ENCODE measurements at regions not wholly inside any gene's neighbourhood (a gene's known extent, or its start where the extent isn't known, plus 50 kb on each side); places are given as distances from the start of the nearest gene placed in this dataset.

DNA sequence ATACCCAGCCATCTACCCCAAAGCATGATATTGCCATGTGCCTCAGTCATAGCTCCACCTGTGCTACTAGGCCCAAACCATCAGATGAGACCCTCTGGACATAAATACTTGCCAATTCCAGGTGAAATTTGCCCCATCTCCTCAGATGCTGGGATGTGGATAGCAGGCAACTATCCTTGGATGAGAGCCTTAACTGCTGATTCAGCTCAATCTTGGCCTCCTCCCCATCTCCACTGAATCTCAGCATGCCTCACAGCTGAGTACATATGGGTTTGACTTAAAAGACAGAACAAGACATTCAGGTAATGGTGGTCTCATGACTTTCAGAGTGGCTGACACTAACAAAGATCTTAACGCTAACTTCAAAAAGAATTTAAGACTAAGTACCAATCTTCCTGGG, 50.8 kb upstream of the KLHL13 start:
- H3K4me3 Mint-ChIP-seq = no peak overlapping the region
- no peaks in the 10 kb centered on the region for H3K9me3 Mint-ChIP-seq
- H3K27me3 Mint-ChIP-seq = peaks cover 0 to 3% (median 0%) of the 10 kb centered on the region in 5 donors
- POLR2A ChIA-PET = no interaction called here
- DNase-seq (no peak), ATAC-seq (no peak)
- Histone ChIP-seq H3K36me3 (ENCODE audit: control insufficient read depth in 2 of 3, insufficient read depth in 3 of 3, low read length in 3 of 3) (no peaks in the 10 kb centered on the region), H3K4me1 (ENCODE audit: control insufficient read depth in 2 of 2, insufficient read depth in 2 of 2, low read length in 2 of 2) (no peaks in the 10 kb centered on the region), H3K27me3 (ENCODE audit: control insufficient read depth in 2 of 2, insufficient read depth in 2 of 2, low read length in 2 of 2) (no peaks in the 10 kb centered on the region), H3K27ac (ENCODE audit: low read depth, low read length) (no peak overlapping the region), H3K4me3 (ENCODE audit: low read length) (no peak overlapping the region), H3K9me3 (ENCODE audit: control insufficient read depth in 2 of 3, low read length in 3 of 3) (no peaks in the 10 kb centered on the region)
- no peak overlapping the region for H3K27ac Mint-ChIP-seq
- intact Hi-C loops (cut with micrococcal nuclease) = no loop called here
- no peaks in the 10 kb centered on the region for H3K4me1 Mint-ChIP-seq
- CTCF ChIA-PET = no interaction called here
- H3K36me3 Mint-ChIP-seq = peaks cover 0 to 5% (median 0%) of the 10 kb centered on the region in 5 donors

DNA sequence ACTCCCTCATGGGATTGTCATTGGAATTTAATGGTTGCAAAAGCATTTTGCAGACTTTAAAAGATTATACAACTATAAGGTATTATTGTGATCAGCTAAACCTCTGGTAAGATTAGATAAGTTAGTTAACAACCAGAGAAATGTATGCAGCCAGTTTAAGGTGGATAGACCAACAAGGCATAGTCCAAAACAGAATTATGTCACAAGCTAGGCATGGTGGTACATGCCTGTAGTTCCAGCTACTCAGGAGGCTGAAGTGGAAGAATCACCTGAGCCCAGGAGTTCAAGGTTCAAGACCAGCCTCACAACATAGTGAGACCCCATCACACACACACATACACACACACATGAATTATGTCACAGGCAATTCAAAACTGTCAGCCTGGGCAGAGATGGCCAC, 54.7 kb upstream of the KLHL13 start:
- Histone ChIP-seq H3K4me3 (ENCODE audit: low read length) (no peak overlapping the region), H3K9me3 (ENCODE audit: control insufficient read depth in 2 of 3, low read length in 3 of 3) (no peaks in the 10 kb centered on the region), H3K36me3 (ENCODE audit: control insufficient read depth in 2 of 3, insufficient read depth in 3 of 3, low read length in 3 of 3) (no peaks in the 10 kb centered on the region), H3K27ac (ENCODE audit: low read depth, low read length) (no peak overlapping the region), H3K4me1 (ENCODE audit: control insufficient read depth in 2 of 2, insufficient read depth in 2 of 2, low read length in 2 of 2) (no peaks in the 10 kb centered on the region), H3K27me3 (ENCODE audit: control insufficient read depth in 2 of 2, insufficient read depth in 2 of 2, low read length in 2 of 2) (no peaks in the 10 kb centered on the region)
- no peak for ATAC-seq
- Mint-ChIP-seq H3K27ac (no peak overlapping the region), H3K9me3 (no peaks in the 10 kb centered on the region), H3K27me3 (peaks cover 0 to 3% (median 0%) of the 10 kb centered on the region in 5 donors), H3K4me1 (no peaks in the 10 kb centered on the region), H3K36me3 (peaks cover 0 to 5% (median 0%) of the 10 kb centered on the region in 5 donors), H3K4me3 (no peak overlapping the region)
- ChIA-PET POLR2A (no interaction called here), CTCF (no interaction called here)
- DNase-seq = no peak
- intact Hi-C loops (cut with micrococcal nuclease) = no loop called here

DNA sequence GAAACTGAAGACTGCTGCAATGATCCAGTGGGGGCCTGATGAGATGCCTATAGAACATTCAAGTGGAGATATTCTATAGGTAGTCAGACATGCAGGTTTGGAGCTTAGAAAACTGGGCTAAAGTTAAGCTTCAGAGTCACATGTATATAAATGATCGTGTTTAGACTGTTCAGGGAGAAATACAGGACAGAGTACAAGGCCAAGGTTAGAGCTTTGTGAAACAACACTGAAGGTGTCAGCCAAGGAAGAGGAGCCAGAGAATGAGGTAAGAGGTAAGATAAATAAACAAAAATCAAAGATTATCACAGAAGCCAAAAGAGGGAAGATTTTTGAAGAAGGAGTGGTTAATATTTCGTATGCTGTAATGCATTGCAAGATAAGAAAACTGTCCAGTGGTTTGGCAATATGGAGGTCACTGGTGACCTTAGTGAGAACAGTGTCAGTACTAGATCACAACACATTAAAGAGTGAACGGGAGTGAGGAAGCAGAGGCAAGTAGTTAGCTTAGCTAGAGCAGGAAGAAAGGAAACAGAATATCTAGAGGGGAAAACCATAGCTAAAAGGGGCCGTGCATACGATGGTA, 58.0 kb upstream of the KLHL13 start:
- no peak overlapping the region for H3K4me3 Mint-ChIP-seq
- H3K27me3 ChIP-seq (ENCODE audit: control insufficient read depth in 2 of 2, insufficient read depth in 2 of 2, low read length in 2 of 2) = no peaks in the 10 kb centered on the region
- no peaks in the 10 kb centered on the region for H3K9me3 ChIP-seq (ENCODE audit: control insufficient read depth in 2 of 3, low read length in 3 of 3)
- H3K36me3 Mint-ChIP-seq = no peaks in the 10 kb centered on the region
- H3K9me3 Mint-ChIP-seq = no peaks in the 10 kb centered on the region
- no peak overlapping the region for H3K27ac Mint-ChIP-seq
- no peak overlapping the region for H3K27ac ChIP-seq (ENCODE audit: low read depth, low read length)
- intact Hi-C loops (cut with micrococcal nuclease) = no loop called here
- POLR2A ChIA-PET = no interaction called here
- no peak overlapping the region for H3K4me3 ChIP-seq (ENCODE audit: low read length)
- H3K4me1 Mint-ChIP-seq = no peaks in the 10 kb centered on the region
- H3K4me1 ChIP-seq (ENCODE audit: control insufficient read depth in 2 of 2, insufficient read depth in 2 of 2, low read length in 2 of 2) = no peaks in the 10 kb centered on the region
- no peaks in the 10 kb centered on the region for H3K36me3 ChIP-seq (ENCODE audit: control insufficient read depth in 2 of 3, insufficient read depth in 3 of 3, low read length in 3 of 3)
- peaks cover 0 to 3% (median 0%) of the 10 kb centered on the region in 5 donors for H3K27me3 Mint-ChIP-seq
- CTCF ChIA-PET = no interaction called here
- ATAC-seq (no peak), DNase-seq (no peak)

GRCh38 chrX:118177708-118178107, 61.1 kb upstream of the KLHL13 start:
- ChIA-PET CTCF (no interaction called here), POLR2A (no interaction called here)
- no peak overlapping the region for H3K27ac Mint-ChIP-seq

GRCh38 chrX:118178450-118178849, 61.8 kb upstream of the KLHL13 start:
- ChIA-PET CTCF (no interaction called here), POLR2A (no interaction called here)
- Mint-ChIP-seq H3K27me3 (no peaks in the 10 kb centered on the region), H3K27ac (no peak overlapping the region), H3K4me3 (no peak overlapping the region), H3K36me3 (no peaks in the 10 kb centered on the region), H3K4me1 (no peaks in the 10 kb centered on the region), H3K9me3 (peaks cover 0 to 3% (median 0%) of the 10 kb centered on the region in 11 donors)
- H3K4me3 ChIP-seq (ENCODE audit: low read length) = no peak overlapping the region
- H3K27ac ChIP-seq (ENCODE audit: low read depth, low read length) = no peak overlapping the region
- DNase-seq = no peak
- H3K36me3 ChIP-seq (ENCODE audit: control insufficient read depth in 2 of 3, insufficient read depth in 3 of 3, low read length in 3 of 3) = no peaks in the 10 kb centered on the region
- H3K9me3 ChIP-seq (ENCODE audit: control insufficient read depth in 2 of 3, low read length in 3 of 3) = no peaks in the 10 kb centered on the region
- no peak for ATAC-seq
- H3K27me3 ChIP-seq (ENCODE audit: control insufficient read depth in 2 of 2, insufficient read depth in 2 of 2, low read length in 2 of 2) = no peaks in the 10 kb centered on the region
- no peaks in the 10 kb centered on the region for H3K4me1 ChIP-seq (ENCODE audit: control insufficient read depth in 2 of 2, insufficient read depth in 2 of 2, low read length in 2 of 2)
- intact Hi-C loops (cut with micrococcal nuclease) = no loop called here

More at GRCh38 chrX:118177708-118178107, 61.1 kb upstream of the KLHL13 start:
- Histone ChIP-seq H3K27me3 (ENCODE audit: control insufficient read depth in 2 of 2, insufficient read depth in 2 of 2, low read length in 2 of 2) (no peaks in the 10 kb centered on the region), H3K9me3 (ENCODE audit: control insufficient read depth in 2 of 3, low read length in 3 of 3) (no peaks in the 10 kb centered on the region), H3K4me3 (ENCODE audit: low read length) (no peak overlapping the region), H3K4me1 (ENCODE audit: control insufficient read depth in 2 of 2, insufficient read depth in 2 of 2, low read length in 2 of 2) (no peaks in the 10 kb centered on the region), H3K27ac (ENCODE audit: low read depth, low read length) (no peak overlapping the region), H3K36me3 (ENCODE audit: control insufficient read depth in 2 of 3, insufficient read depth in 3 of 3, low read length in 3 of 3) (no peaks in the 10 kb centered on the region)
- Mint-ChIP-seq H3K4me3 (no peak overlapping the region), H3K36me3 (no peaks in the 10 kb centered on the region), H3K27me3 (no peaks in the 10 kb centered on the region), H3K4me1 (no peaks in the 10 kb centered on the region), H3K9me3 (no peaks in the 10 kb centered on the region)
- DNase-seq (no peak), ATAC-seq (no peak)
- intact Hi-C loops (cut with micrococcal nuclease) = no loop called here

- H3K9me3 ChIP-seq (ENCODE audit: control insufficient read depth in 2 of 3, low read length in 3 of 3) = no peaks in the 10 kb centered on the region
- no peaks in the 10 kb centered on the region for H3K27me3 ChIP-seq (ENCODE audit: control insufficient read depth in 2 of 2, insufficient read depth in 2 of 2, low read length in 2 of 2)
- intact Hi-C loops (cut with micrococcal nuclease) = no loop called here
- peaks cover 0 to 7% (median 0%) of the 10 kb centered on the region in 11 donors for H3K9me3 Mint-ChIP-seq
- CTCF ChIA-PET = no interaction called here
- no peak for DNase-seq
- POLR2A ChIA-PET = no interaction called here
- no peaks in the 10 kb centered on the region for H3K36me3 Mint-ChIP-seq
- no peaks in the 10 kb centered on the region for H3K27me3 Mint-ChIP-seq
- no peak overlapping the region for H3K27ac ChIP-seq (ENCODE audit: low read depth, low read length)
- no peak overlapping the region for H3K27ac Mint-ChIP-seq
- H3K36me3 ChIP-seq (ENCODE audit: control insufficient read depth in 2 of 3, insufficient read depth in 3 of 3, low read length in 3 of 3) = no peaks in the 10 kb centered on the region
- no peak for ATAC-seq
- no peak overlapping the region for H3K4me3 Mint-ChIP-seq
- no peak overlapping the region for H3K4me3 ChIP-seq (ENCODE audit: low read length)
- H3K4me1 Mint-ChIP-seq = no peaks in the 10 kb centered on the region
- H3K4me1 ChIP-seq (ENCODE audit: control insufficient read depth in 2 of 2, insufficient read depth in 2 of 2, low read length in 2 of 2) = no peaks in the 10 kb centered on the region
Observed at GRCh38 chrX:118179161-118179560, 62.6 kb upstream of the KLHL13 start.

DNA sequence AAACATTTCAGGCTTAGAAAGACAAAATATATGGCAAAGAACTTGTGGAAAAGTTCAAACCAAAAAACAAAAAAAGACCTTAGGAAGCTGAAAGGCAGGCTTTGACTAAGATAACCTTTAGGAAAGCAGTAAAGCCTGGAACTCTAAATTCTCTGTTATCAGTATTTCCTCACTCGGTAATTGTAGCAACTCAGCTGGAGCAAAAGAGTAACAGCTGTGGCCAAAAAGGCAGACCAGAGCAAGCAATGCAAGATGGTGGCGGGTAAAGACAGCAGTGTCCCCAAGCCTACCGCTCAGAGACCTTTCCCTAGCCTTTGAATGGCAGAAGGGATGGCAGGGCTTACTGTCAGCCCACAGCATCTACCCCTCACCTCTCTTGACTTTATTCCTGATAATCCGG, 63.1 kb upstream of the KLHL13 start:
- Mint-ChIP-seq H3K4me3 (no peak overlapping the region), H3K27me3 (no peaks in the 10 kb centered on the region), H3K36me3 (no peaks in the 10 kb centered on the region), H3K4me1 (no peaks in the 10 kb centered on the region), H3K9me3 (peaks cover 0 to 7% (median 0%) of the 10 kb centered on the region in 11 donors), H3K27ac (no peak overlapping the region)
- Histone ChIP-seq H3K36me3 (ENCODE audit: control insufficient read depth in 2 of 3, insufficient read depth in 3 of 3, low read length in 3 of 3) (no peaks in the 10 kb centered on the region), H3K4me1 (ENCODE audit: control insufficient read depth in 2 of 2, insufficient read depth in 2 of 2, low read length in 2 of 2) (no peaks in the 10 kb centered on the region), H3K27ac (ENCODE audit: low read depth, low read length) (no peak overlapping the region), H3K4me3 (ENCODE audit: low read length) (no peak overlapping the region), H3K27me3 (ENCODE audit: control insufficient read depth in 2 of 2, insufficient read depth in 2 of 2, low read length in 2 of 2) (no peaks in the 10 kb centered on the region), H3K9me3 (ENCODE audit: control insufficient read depth in 2 of 3, low read length in 3 of 3) (no peaks in the 10 kb centered on the region)
- POLR2A ChIA-PET = no interaction called here
- CTCF ChIA-PET = no interaction called here
- intact Hi-C loops (cut with micrococcal nuclease) = no loop called here
- DNase-seq (no peak), ATAC-seq (no peak)

Measured in naive thymus-derived CD4-positive, alpha-beta T cell (primary cell).